Type B pancreatic cell (in vitro differentiated cells): ENCODE measurements at regions not wholly inside any gene's neighbourhood (a gene's known extent, or its start where the extent isn't known, plus 50 kb on each side); places are given as distances from the start of the nearest gene placed in this dataset.
"Not testable (repeated sequence)": the region's sequence is repeated elsewhere in the genome, so short reads cannot be mapped to it uniquely, and the experiment has no call there.

Experiments used
- DNase-seq: peaks from one replicate; pipeline ENCODE4 v3.0.0; 2021; ENCODE audit warnings: mixed read lengths; ENCODE audit not compliant: unreplicated experiment; ENCODE audit errors: extremely low spot score
- H3K27ac Mint-ChIP-seq: 2 replicates; pipeline ENCODE4 v1.8.0; 2021; ENCODE audit warnings: mild to moderate bottlenecking, mixed read lengths
- H3K27me3 Mint-ChIP-seq: 2 replicates; pipeline ENCODE4 v1.8.0; 2021; ENCODE audit warnings: mixed read lengths
- H3K36me3 Mint-ChIP-seq: 2 replicates; pipeline ENCODE4 v1.8.0; 2021; ENCODE audit warnings: mixed read lengths
- H3K4me1 Mint-ChIP-seq: one replicate; pipeline ENCODE4 v1.8.0; 2021; ENCODE audit warnings: mixed read lengths; ENCODE audit not compliant: unreplicated experiment
- H3K4me3 Mint-ChIP-seq: 2 replicates; pipeline ENCODE4 v1.8.0; 2021; ENCODE audit warnings: mild to moderate bottlenecking, mixed read lengths
- H3K9me3 Mint-ChIP-seq: 2 replicates; pipeline ENCODE4 v1.8.0; 2021; ENCODE audit warnings: mixed read lengths
- CTCF ChIP-seq: fragments of 200-600 bp; sonication (generic); conservative IDR thresholded peaks from 2 replicates; pipeline ENCODE4 v1.5.0; 2021; ENCODE audit warnings: antibody characterized with exemption, mild to moderate bottlenecking

GRCh38 chr2:129024796-129025195 lies 706.1 kb upstream of the HS6ST1 start:
- H3K9me3 Mint-ChIP-seq = no peaks in the 10 kb centered on the region
- H3K36me3 Mint-ChIP-seq = no peaks in the 10 kb centered on the region
- H3K4me1 Mint-ChIP-seq = no peaks in the 10 kb centered on the region

GRCh38 chr2:129035992-129036391 lies 717.3 kb upstream of the HS6ST1 start:
- H3K27me3 Mint-ChIP-seq = peaks cover under 1% of the 10 kb centered on the region
- no peaks in the 10 kb centered on the region for H3K4me1 Mint-ChIP-seq
- H3K4me3 Mint-ChIP-seq = no peak overlapping the region
- H3K9me3 Mint-ChIP-seq = no peaks in the 10 kb centered on the region
- TF ChIP-seq CTCF = no peak
- no peak overlapping the region for H3K27ac Mint-ChIP-seq
- no peaks in the 10 kb centered on the region for H3K36me3 Mint-ChIP-seq
- no peak for DNase-seq

More at GRCh38 chr2:129024796-129025195, 706.1 kb upstream of the HS6ST1 start:
- Mint-ChIP-seq H3K4me3 (no peak overlapping the region), H3K27ac (no peak overlapping the region), H3K27me3 (peaks cover 5% of the 10 kb centered on the region)
- no peak for TF ChIP-seq CTCF
- DNase-seq = no peak

GRCh38 chr2:129043677-129044076 lies 725.0 kb upstream of the HS6ST1 start:
- H3K4me1 Mint-ChIP-seq, H3K36me3 Mint-ChIP-seq, DNase-seq, H3K4me3 Mint-ChIP-seq, H3K9me3 Mint-ChIP-seq, H3K27ac Mint-ChIP-seq: not testable (repeated sequence)
- H3K27me3 Mint-ChIP-seq = peaks cover 21% of the 10 kb centered on the region

- not testable (repeated sequence) for H3K4me1 Mint-ChIP-seq, H3K27ac Mint-ChIP-seq, H3K9me3 Mint-ChIP-seq, H3K36me3 Mint-ChIP-seq, H3K4me3 Mint-ChIP-seq, DNase-seq
- H3K27me3 Mint-ChIP-seq = peaks cover 19% of the 10 kb centered on the region
Measured at GRCh38 chr2:129046475-129046874, 727.8 kb upstream of the HS6ST1 start.

- no peaks in the 10 kb centered on the region for H3K9me3 Mint-ChIP-seq
- H3K4me3 Mint-ChIP-seq = no peak overlapping the region
- H3K36me3 Mint-ChIP-seq = no peaks in the 10 kb centered on the region
- H3K4me1 Mint-ChIP-seq = no peaks in the 10 kb centered on the region
- no peak overlapping the region for H3K27ac Mint-ChIP-seq
- H3K27me3 Mint-ChIP-seq = peaks cover 16% of the 10 kb centered on the region
- no peak for TF ChIP-seq CTCF
- DNase-seq = no peak
Measured at GRCh38 chr2:129050101-129050500, 731.4 kb upstream of the HS6ST1 start.

GRCh38 chr2:129055242-129055641 lies 736.6 kb upstream of the HS6ST1 start:
- no peak for DNase-seq
- Mint-ChIP-seq H3K9me3 (no peaks in the 10 kb centered on the region), H3K4me1 (peaks cover 12% of the 10 kb centered on the region), H3K27ac (no peak overlapping the region), H3K27me3 (peaks cover 6% of the 10 kb centered on the region), H3K4me3 (no peak overlapping the region), H3K36me3 (no peaks in the 10 kb centered on the region)
- TF ChIP-seq CTCF = no peak

- Mint-ChIP-seq H3K27me3 (peaks cover 5% of the 10 kb centered on the region), H3K4me1 (peaks cover 12% of the 10 kb centered on the region), H3K4me3 (no peak overlapping the region), H3K36me3 (no peaks in the 10 kb centered on the region), H3K27ac (no peak overlapping the region), H3K9me3 (no peaks in the 10 kb centered on the region)
- TF ChIP-seq CTCF = no peak
- no peak for DNase-seq
Measured at GRCh38 chr2:129055824-129056223, 737.2 kb upstream of the HS6ST1 start.
